ENCODE measurements at regions not wholly inside any gene's neighbourhood (a gene's known extent, or its start where the extent isn't known, plus 50 kb on each side); places are given as distances from the start of the nearest gene placed in this dataset.

DNA sequence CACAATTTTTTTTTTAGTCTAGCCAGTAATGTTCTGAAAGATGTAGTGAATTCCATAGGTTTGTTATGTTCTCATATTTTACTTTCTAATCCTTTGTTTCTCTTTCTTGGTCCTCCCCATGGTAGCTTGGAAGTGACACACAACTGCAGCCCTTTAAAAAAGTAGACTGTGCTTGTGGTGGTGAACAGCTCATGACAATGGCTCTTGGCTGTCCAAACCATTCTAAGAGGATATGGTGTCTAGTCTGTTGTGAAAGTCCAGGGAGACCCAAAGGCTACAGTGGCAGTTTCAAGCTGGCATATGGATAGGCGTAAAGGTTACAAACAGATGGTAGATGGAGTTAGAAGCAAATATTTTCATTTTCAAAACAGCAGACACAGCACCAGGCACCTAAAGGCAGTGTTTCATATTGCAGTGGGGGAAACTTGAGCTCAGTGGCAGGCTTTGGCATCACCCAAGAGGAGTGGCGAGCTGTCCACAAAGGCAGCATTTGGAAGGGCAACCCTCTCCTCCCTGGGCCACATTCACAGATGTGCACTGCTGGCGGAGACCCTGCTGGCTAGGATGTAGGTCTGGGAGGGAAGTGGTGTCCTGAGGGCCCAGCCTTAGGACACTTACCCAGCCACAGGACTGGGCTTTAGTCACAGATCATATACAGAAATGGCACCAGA lies 102.1 kb downstream of the DYRK2 start:
- no peak for DNase-seq (ENCODE audit: low read depth)
- no peak for TF ChIP-seq CTCF (IDR thresholded peaks at IDR 0.05; ENCODE audit: low read depth, low read length, missing control alignments)
- no peak overlapping the region for H3K4me3 ChIP-seq (ENCODE audit: low read depth, low read length)

GRCh38 chr12:67751381-67751928 lies 102.9 kb downstream of the DYRK2 start:
- no peak for TF ChIP-seq CTCF (IDR thresholded peaks at IDR 0.05; ENCODE audit: low read depth, low read length, missing control alignments)
- no peak overlapping the region for H3K4me3 ChIP-seq (ENCODE audit: low read depth, low read length)
- no peak for DNase-seq (ENCODE audit: low read depth)

- no peak for DNase-seq (ENCODE audit: low read depth)
- H3K4me3 ChIP-seq (ENCODE audit: low read depth, low read length), result no peak overlapping the region
- TF ChIP-seq CTCF (IDR thresholded peaks at IDR 0.05; ENCODE audit: low read depth, low read length, missing control alignments), result no peak
Observed at GRCh38 chr12:67752226-67752732, 103.7 kb downstream of the DYRK2 start.

DNA sequence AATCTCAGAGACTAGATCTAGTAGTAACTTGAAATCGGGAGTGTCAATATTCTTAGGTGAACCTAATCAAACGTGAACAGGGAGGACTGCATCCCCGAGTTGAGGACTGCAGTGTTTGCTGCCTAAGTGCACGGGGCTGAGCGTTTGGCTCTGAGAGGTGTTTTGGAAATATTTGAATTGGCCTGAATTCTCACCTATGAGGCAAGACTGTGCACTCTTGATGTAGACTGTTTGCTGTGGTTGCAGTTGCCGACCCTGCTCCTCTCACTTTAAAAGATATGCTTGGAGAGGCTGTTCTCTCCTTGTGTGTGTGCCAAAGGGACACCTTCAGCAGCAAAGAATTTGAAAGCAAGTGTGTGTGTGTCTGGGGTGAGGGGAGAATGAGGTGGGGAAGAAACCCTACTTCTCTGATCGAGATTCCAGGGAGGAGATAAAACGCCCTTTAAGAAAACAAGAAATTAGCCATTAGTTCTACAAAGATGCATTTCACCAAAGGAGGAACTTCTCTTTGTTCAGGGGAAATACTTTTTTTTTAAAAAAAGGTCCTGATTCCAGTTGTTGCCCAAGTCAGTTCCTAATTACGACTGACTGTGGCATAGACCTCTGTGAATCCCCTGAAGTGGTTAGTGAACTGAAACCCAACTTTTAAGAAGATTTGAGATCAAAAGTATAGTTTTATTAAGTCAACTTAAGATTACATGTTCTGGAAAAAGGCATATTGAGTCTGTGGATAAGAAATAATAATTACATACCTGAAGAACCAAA lies 106.6 kb downstream of the DYRK2 start:
- no peak for DNase-seq (ENCODE audit: low read depth)
- no peak overlapping the region for H3K4me3 ChIP-seq (ENCODE audit: low read depth, low read length)
- no peak for TF ChIP-seq CTCF (IDR thresholded peaks at IDR 0.05; ENCODE audit: low read depth, low read length, missing control alignments)

- DNase-seq (ENCODE audit: low read depth), result no peak
- no peak overlapping the region for H3K4me3 ChIP-seq (ENCODE audit: low read depth, low read length)
Observed at GRCh38 chr12:67757651-67758050, 109.1 kb downstream of the DYRK2 start.

GRCh38 chr12:67758119-67758518 lies 109.6 kb downstream of the DYRK2 start:
- TF ChIP-seq CTCF (IDR thresholded peaks at IDR 0.05; ENCODE audit: low read depth, low read length, missing control alignments), result no peak
- peak; percentile 64 for DNase-seq (ENCODE audit: low read depth)
- H3K4me3 ChIP-seq (ENCODE audit: low read depth, low read length), result no peak overlapping the region

More at GRCh38 chr12:67757651-67758050, 109.1 kb downstream of the DYRK2 start:
- TF ChIP-seq CTCF (IDR thresholded peaks at IDR 0.05; ENCODE audit: low read depth, low read length, missing control alignments), result no peak

All from GM12864 (cell line).